PC-3 (cell line): ENCODE measurements at regions not wholly inside any gene's neighbourhood (a gene's known extent, or its start where the extent isn't known, plus 50 kb on each side); places are given as distances from the start of the nearest gene placed in this dataset.

Experiments
- ATAC-seq: fragments of 200-7000 bp; cut with Tn5 transposase; 2 replicates; pipeline ENCODE4 v1.9.1; 2020; ENCODE audit warnings: mild to moderate bottlenecking, moderate library complexity
- BruUV-seq: library from RNA; stranded (reverse); fragments of 400-500 nt; replicated peaks from 2 replicates; lab custom pipeline; 2021; lab: Mats Ljungman, UMichigan
- CTCF ChIA-PET: fragments of 300-600 bp; sonication (Branson Sonifier 250); formaldehyde crosslinking; loops from one replicate; lab custom pipeline; 2022; ENCODE audit warnings: antibody characterized with exemption; lab: Charles Lee
- POLR2A ChIA-PET: fragments of 300-600 bp; sonication (Branson Sonifier 250); formaldehyde crosslinking; loops from one replicate; lab custom pipeline; 2022; ENCODE audit warnings: antibody characterized with exemption; ENCODE audit not compliant: unreplicated experiment; lab: Charles Lee
- DNase-seq: peaks from one replicate; pipeline ENCODE4 v3.0.0-alpha.2; 2015
- H2AFZ ChIP-seq: fragments of 300-600 bp; sonication (generic); 2 replicates; pipeline ENCODE4 v1.6.0; 2016; ENCODE audit warnings: antibody characterized with exemption, low read length
- H3F3A ChIP-seq: fragments of 300-600 bp; sonication (generic); one replicate; pipeline ENCODE4 v1.6.0; 2017; ENCODE audit warnings: antibody characterized with exemption, low read length, control low read depth, mild to moderate bottlenecking; ENCODE audit not compliant: unreplicated experiment
- H3K27ac ChIP-seq: fragments of 300-600 bp; sonication (generic); 2 replicates; pipeline ENCODE4 v1.5.1; 2016; ENCODE audit warnings: mild to moderate bottlenecking, low read length
- H3K27me3 ChIP-seq: fragments of 300-600 bp; sonication (generic); 2 replicates; pipeline ENCODE4 v1.6.1; 2016; ENCODE audit warnings: low read length, mixed read lengths
- H3K36me3 ChIP-seq: fragments of 300-600 bp; sonication (generic); 2 replicates; pipeline ENCODE4 v1.6.1; 2016; ENCODE audit warnings: low read depth, mixed run types, low read length, mixed read lengths
- H3K4me1 ChIP-seq: fragments of 300-600 bp; sonication (generic); 2 replicates; pipeline ENCODE4 v1.5.1; 2016; ENCODE audit warnings: low read length; ENCODE audit not compliant: insufficient read depth
- H3K4me2 ChIP-seq: fragments of 300-600 bp; sonication (generic); 2 replicates; pipeline ENCODE4 v1.6.0; 2016; ENCODE audit warnings: low read length
- H3K4me3 ChIP-seq: fragments of 300-600 bp; sonication (generic); 2 replicates; pipeline ENCODE4 v1.5.1; 2016; ENCODE audit warnings: mild to moderate bottlenecking, low read length, mixed read lengths
- H3K79me2 ChIP-seq: fragments of 300-600 bp; sonication (generic); 2 replicates; pipeline ENCODE4 v1.6.1; 2017; ENCODE audit warnings: low read length, mixed read lengths
- H3K9ac ChIP-seq: fragments of 300-600 bp; sonication (generic); 2 replicates; pipeline ENCODE4 v1.6.0; 2016; ENCODE audit warnings: mild to moderate bottlenecking, low read length
- H3K9me2 ChIP-seq: fragments of 300-600 bp; sonication (generic); replicated peaks from 2 replicates; pipeline ENCODE4 v1.6.1; 2016; ENCODE audit warnings: mixed run types, low read length, mixed read lengths
- H3K9me3 ChIP-seq: fragments of 300-600 bp; sonication (generic); 2 replicates; pipeline ENCODE4 v1.6.1; 2016; ENCODE audit warnings: low read length, mixed read lengths
- H4K20me1 ChIP-seq: fragments of 300-600 bp; sonication (generic); 2 replicates; pipeline ENCODE4 v1.6.1; 2016; ENCODE audit warnings: low read length, mixed read lengths
- EZH2 ChIP-seq: fragments of 300-600 bp; sonication (generic); IDR thresholded peaks from one replicate; pipeline ENCODE4 v1.6.1; 2017; ENCODE audit warnings: antibody characterized with exemption, mild to moderate bottlenecking, low read length; ENCODE audit not compliant: unreplicated experiment
- EZH2phosphoT487 ChIP-seq: fragments of 300-600 bp; sonication (generic); IDR thresholded peaks from 2 replicates; pipeline ENCODE4 v1.6.1; 2018; ENCODE audit warnings: mild to moderate bottlenecking, antibody characterized with exemption, low read length, borderline replicate concordance
- intact Hi-C: fragments of 100-400 bp; cut with micrococcal nuclease; formaldehyde crosslinking; loops from 2 replicates; pipeline ENCODE4 v1.9.0; 2023
- TF ChIP-seq, protein P1 (sequence below): fragments of 300-600 bp; sonication (generic); conservative IDR thresholded peaks from 2 replicates; pipeline ENCODE4 v1.5.1; 2017; ENCODE audit warnings: antibody characterized with exemption, low read depth, mild to moderate bottlenecking, low read length

DNA sequence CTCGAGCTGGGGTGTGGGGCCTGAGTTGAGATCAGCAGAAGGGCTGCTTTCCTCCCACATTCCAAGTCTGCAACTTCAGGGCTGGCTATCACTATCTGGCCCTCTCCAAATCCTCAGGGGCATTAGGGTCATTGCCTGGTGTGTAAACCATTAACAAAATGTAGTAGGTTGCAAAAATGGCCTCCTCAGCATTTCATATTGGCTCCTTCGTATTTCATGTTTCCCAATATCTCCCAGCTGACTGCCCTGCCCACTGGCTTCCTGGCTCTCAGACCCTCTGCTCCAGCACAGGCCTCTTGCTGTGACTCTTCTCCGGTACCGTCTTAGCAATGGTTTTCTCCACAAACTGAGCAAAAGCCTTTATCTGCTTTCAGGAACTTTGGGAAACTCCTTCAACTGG lies 113.8 kb downstream of the GADD45G start:
- Histone ChIP-seq H3K27ac (no peak overlapping the region), H2AFZ (no peak overlapping the region), H3K9ac (no peak overlapping the region), H3K4me1 (no peaks in the 10 kb centered on the region), H3K27me3 (no peaks in the 10 kb centered on the region), H3K4me2 (no peak overlapping the region), H3K9me3 (no peaks in the 10 kb centered on the region), H3F3A (no peaks in the 10 kb centered on the region), H3K36me3 (no peaks in the 10 kb centered on the region), H3K4me3 (no peak overlapping the region), H4K20me1 (no peaks in the 10 kb centered on the region), H3K79me2 (no peaks in the 10 kb centered on the region), H3K9me2 (no peaks in the 10 kb centered on the region)
- ATAC-seq (no peak), DNase-seq (no peak)
- intact Hi-C loops, result no loop called here
- no TSS peak for BruUV-seq
- ChIA-PET POLR2A (no interaction called here), CTCF (no interaction called here)
- no peak for TF ChIP-seq EZH2phosphoT487
- no peak for TF ChIP-seq EZH2
- TF ChIP-seq, protein P1, sequence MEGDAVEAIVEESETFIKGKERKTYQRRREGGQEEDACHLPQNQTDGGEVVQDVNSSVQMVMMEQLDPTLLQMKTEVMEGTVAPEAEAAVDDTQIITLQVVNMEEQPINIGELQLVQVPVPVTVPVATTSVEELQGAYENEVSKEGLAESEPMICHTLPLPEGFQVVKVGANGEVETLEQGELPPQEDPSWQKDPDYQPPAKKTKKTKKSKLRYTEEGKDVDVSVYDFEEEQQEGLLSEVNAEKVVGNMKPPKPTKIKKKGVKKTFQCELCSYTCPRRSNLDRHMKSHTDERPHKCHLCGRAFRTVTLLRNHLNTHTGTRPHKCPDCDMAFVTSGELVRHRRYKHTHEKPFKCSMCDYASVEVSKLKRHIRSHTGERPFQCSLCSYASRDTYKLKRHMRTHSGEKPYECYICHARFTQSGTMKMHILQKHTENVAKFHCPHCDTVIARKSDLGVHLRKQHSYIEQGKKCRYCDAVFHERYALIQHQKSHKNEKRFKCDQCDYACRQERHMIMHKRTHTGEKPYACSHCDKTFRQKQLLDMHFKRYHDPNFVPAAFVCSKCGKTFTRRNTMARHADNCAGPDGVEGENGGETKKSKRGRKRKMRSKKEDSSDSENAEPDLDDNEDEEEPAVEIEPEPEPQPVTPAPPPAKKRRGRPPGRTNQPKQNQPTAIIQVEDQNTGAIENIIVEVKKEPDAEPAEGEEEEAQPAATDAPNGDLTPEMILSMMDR, result no peak

DNA sequence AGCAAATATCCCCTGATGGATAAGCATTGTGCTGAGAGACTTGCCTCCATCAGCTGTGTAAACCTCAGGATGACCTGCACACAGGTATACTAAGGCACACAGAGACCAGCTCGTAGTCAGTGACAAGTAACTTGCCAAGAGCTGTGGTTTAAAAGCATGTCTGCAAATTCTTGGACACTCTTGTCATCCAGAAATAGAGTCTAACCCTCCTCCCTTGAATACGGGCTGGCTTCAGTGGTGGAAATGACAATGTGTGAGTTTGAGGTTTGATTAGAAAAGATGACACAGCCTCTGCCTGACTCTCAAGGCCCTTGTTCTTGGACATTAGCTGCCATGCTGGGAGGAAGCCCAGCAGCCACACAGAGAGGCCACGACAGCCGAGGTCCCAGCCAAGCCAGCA lies 114.4 kb downstream of the GADD45G start:
- H3K4me3 ChIP-seq, result no peak overlapping the region
- H3K4me1 ChIP-seq, result no peaks in the 10 kb centered on the region
- no peak overlapping the region for H3K9ac ChIP-seq
- no peaks in the 10 kb centered on the region for H3K9me3 ChIP-seq
- H3K4me2 ChIP-seq, result no peak overlapping the region
- no peaks in the 10 kb centered on the region for H3K27me3 ChIP-seq
- H3K79me2 ChIP-seq, result no peaks in the 10 kb centered on the region
- DNase-seq (no peak), ATAC-seq (no peak)
- TF ChIP-seq EZH2, result no peak
- no peak for TF ChIP-seq EZH2phosphoT487
- TF ChIP-seq, protein P1, result no peak
- intact Hi-C loops, result no loop called here
- no peaks in the 10 kb centered on the region for H3K9me2 ChIP-seq
- BruUV-seq, result no TSS peak
- H3K27ac ChIP-seq, result no peak overlapping the region
- no peaks in the 10 kb centered on the region for H3K36me3 ChIP-seq
- ChIA-PET POLR2A (no interaction called here), CTCF (no interaction called here)
- no peak overlapping the region for H2AFZ ChIP-seq
- H4K20me1 ChIP-seq, result no peaks in the 10 kb centered on the region
- no peaks in the 10 kb centered on the region for H3F3A ChIP-seq

DNA sequence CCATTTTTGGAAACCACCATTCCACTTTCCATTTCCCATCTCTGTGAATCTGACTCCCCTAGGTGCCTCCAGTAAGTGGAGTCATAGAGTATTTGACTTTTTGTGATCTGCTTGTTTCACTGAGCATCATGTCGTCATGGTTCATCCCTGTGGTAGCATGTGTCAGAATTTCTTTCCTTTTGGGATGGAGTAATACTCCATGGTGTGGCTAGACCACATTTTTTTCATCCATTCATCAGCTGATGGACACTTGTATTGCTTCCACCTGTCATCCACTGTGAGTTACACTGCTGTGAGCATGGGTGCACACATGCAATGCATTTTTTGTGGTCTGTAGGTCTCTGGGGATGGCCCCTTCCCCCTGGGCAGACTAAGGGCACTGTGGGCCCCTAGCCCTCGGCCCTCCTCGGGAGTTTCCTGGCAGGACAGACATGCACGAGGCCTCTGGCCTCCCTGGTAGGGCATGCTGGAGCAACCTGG lies 115.9 kb downstream of the GADD45G start:
- no peaks in the 10 kb centered on the region for H3K36me3 ChIP-seq
- POLR2A ChIA-PET, result no interaction called here
- CTCF ChIA-PET, result no interaction called here

More for the DNA sequence above, 115.9 kb downstream of the GADD45G start:
- no peak overlapping the region for H3K4me2 ChIP-seq
- BruUV-seq, result no TSS peak
- H3K79me2 ChIP-seq, result no peaks in the 10 kb centered on the region
- no peak overlapping the region for H2AFZ ChIP-seq
- H4K20me1 ChIP-seq, result no peaks in the 10 kb centered on the region
- H3K9me2 ChIP-seq, result no peaks in the 10 kb centered on the region
- H3K27ac ChIP-seq, result no peak overlapping the region
- H3K4me3 ChIP-seq, result no peak overlapping the region
- no peak for DNase-seq
- no peaks in the 10 kb centered on the region for H3K4me1 ChIP-seq
- no peak overlapping the region for H3K9ac ChIP-seq
- no peaks in the 10 kb centered on the region; the same call in 1 of the 2 replicates for H3K27me3 ChIP-seq
- no peak for TF ChIP-seq EZH2
- no peaks in the 10 kb centered on the region for H3F3A ChIP-seq
- intact Hi-C loops, result no loop called here
- no peak for ATAC-seq
- no peaks in the 10 kb centered on the region for H3K9me3 ChIP-seq
